Epithelial cell of proximal tubule (primary cell): ENCODE measurements at regions not wholly inside any gene's neighbourhood (a gene's known extent, or its start where the extent isn't known, plus 50 kb on each side); places are given as distances from the start of the nearest gene placed in this dataset.

Experiments used
- DNase-seq: peaks from one replicate; pipeline ENCODE4 v3.0.0-alpha.2; 2011; ENCODE audit warnings: low read depth
- H3K4me3 ChIP-seq: 2 replicates; pipeline ENCODE4 v1.5.1; 2011; ENCODE audit warnings: low read depth, mild to moderate bottlenecking, low read length
- CTCF ChIP-seq: conservative IDR thresholded peaks from 2 replicates; pipeline ENCODE4 v1.5.1; 2012; ENCODE audit warnings: low read depth, mild to moderate bottlenecking, low read length

GRCh38 chr5:3531320-3531986 lies 64.2 kb upstream of the IRX1 start:
- DNase-seq = no peak
- no peak overlapping the region for H3K4me3 ChIP-seq

GRCh38 chr5:3530251-3530650 lies 65.4 kb upstream of the IRX1 start:
- no peak for TF ChIP-seq CTCF
- H3K4me3 ChIP-seq = no peak overlapping the region
- DNase-seq = no peak

More at GRCh38 chr5:3531320-3531986, 64.2 kb upstream of the IRX1 start:
- TF ChIP-seq CTCF = no peak

GRCh38 chr5:3526551-3527185 lies 69.0 kb upstream of the IRX1 start:
- DNase-seq = no peak
- TF ChIP-seq CTCF = no peak
- no peak overlapping the region for H3K4me3 ChIP-seq

- no peak for DNase-seq
- TF ChIP-seq CTCF = no peak
- no peak overlapping the region for H3K4me3 ChIP-seq
Observed at GRCh38 chr5:3522491-3522890, 73.1 kb upstream of the IRX1 start.

GRCh38 chr5:3518576-3518975 lies 77.1 kb upstream of the IRX1 start:
- no peak for DNase-seq
- no peak for TF ChIP-seq CTCF
- H3K4me3 ChIP-seq = no peak overlapping the region

GRCh38 chr5:3518051-3518450 lies 77.6 kb upstream of the IRX1 start:
- TF ChIP-seq CTCF = no peak
- DNase-seq = no peak
- no peak overlapping the region for H3K4me3 ChIP-seq

GRCh38 chr5:3517348-3517747 lies 78.3 kb upstream of the IRX1 start:
- no peak overlapping the region for H3K4me3 ChIP-seq
- no peak for TF ChIP-seq CTCF
- no peak for DNase-seq
